IMR-90 (cell line): ENCODE measurements at regions not wholly inside any gene's neighbourhood (a gene's known extent, or its start where the extent isn't known, plus 50 kb on each side); places are given as distances from the start of the nearest gene placed in this dataset.
"Not testable (repeated sequence)": the region's sequence is repeated elsewhere in the genome, so short reads cannot be mapped to it uniquely, and the experiment has no call there.

ENCODE experiments used
- ATAC-seq: fragments of 200-7000 bp; cut with Tn5 transposase; 2 replicates; pipeline ENCODE4 v1.9.1; 2020; ENCODE audit warnings: low read depth, mild to moderate bottlenecking, moderate library complexity
- BruUV-seq: library from RNA; stranded (reverse); fragments of 400-500 nt; replicated peaks from 2 replicates; lab custom pipeline; 2021; lab: Mats Ljungman, UMichigan
- CTCF ChIA-PET: fragments of 300-600 bp; formaldehyde crosslinking; extraction: SDS; loops from one replicate; lab custom pipeline; 2021; ENCODE audit warnings: antibody characterized with exemption; lab: Yijun Ruan, JAX
- POLR2A ChIA-PET: fragments of 300-600 bp; sonication (Branson Sonifier 250); formaldehyde crosslinking; loops from one replicate; lab custom pipeline; 2022; ENCODE audit warnings: antibody characterized with exemption; ENCODE audit not compliant: unreplicated experiment; lab: Charles Lee
- DNase-seq: peaks from one replicate; pipeline ENCODE4 v3.0.0; 2013
- H2AFZ ChIP-seq: replicated peaks from 2 replicates; pipeline ENCODE3; 2013; ENCODE audit warnings: low read length, mild to moderate bottlenecking; ENCODE audit not compliant: poor library complexity
- H2AK5ac ChIP-seq: 2 replicates; pipeline ENCODE4 v1.6.1; 2013; ENCODE audit warnings: low read depth, low read length, inconsistent platforms
- H2AK9ac ChIP-seq: replicated peaks from 2 replicates; pipeline ENCODE3; 2013; ENCODE audit warnings: mild to moderate bottlenecking, low read depth, low read length, moderate library complexity; ENCODE audit not compliant: poor library complexity
- H2BK120ac ChIP-seq: 2 replicates; pipeline ENCODE4 v1.6.1; 2013; ENCODE audit warnings: low read depth, low read length, inconsistent platforms
- H2BK15ac ChIP-seq: 3 replicates; pipeline ENCODE4 v1.6.1; 2013; ENCODE audit warnings: low read depth, low read length, inconsistent platforms
- H2BK20ac ChIP-seq: 2 replicates; pipeline ENCODE4 v1.6.1; 2013; ENCODE audit warnings: low read depth, mild to moderate bottlenecking, inconsistent platforms, low read length, moderate library complexity
- H2BK5ac ChIP-seq: 2 replicates; pipeline ENCODE4 v1.6.1; 2013; ENCODE audit warnings: mild to moderate bottlenecking, low read depth, low read length, inconsistent platforms; ENCODE audit not compliant: poor library complexity, severe bottlenecking
- H3K14ac ChIP-seq: replicated peaks from 2 replicates; pipeline ENCODE4 v1.6.1; 2013; ENCODE audit warnings: low read depth, low read length, inconsistent platforms
- H3K18ac ChIP-seq: 2 replicates; pipeline ENCODE4 v1.6.1; 2013; ENCODE audit warnings: low read depth, low read length, control low read depth
- H3K23ac ChIP-seq: 2 replicates; pipeline ENCODE4 v1.6.1; 2013; ENCODE audit warnings: low read depth, low read length, inconsistent platforms
- H3K27ac ChIP-seq: 2 replicates; pipeline ENCODE4 v1.5.1; 2013; ENCODE audit warnings: mild to moderate bottlenecking, control low read depth, low read length; ENCODE audit not compliant: insufficient read depth
- H3K27me3 ChIP-seq: 2 replicates; pipeline ENCODE4 v1.6.1; 2013; ENCODE audit warnings: low read length; ENCODE audit not compliant: control insufficient read depth, insufficient read depth
- H3K36me3 ChIP-seq: 2 replicates; pipeline ENCODE4 v1.6.1; 2013; ENCODE audit warnings: low read length, mixed read lengths; ENCODE audit not compliant: control insufficient read depth, insufficient read depth
- H3K4ac ChIP-seq: 2 replicates; pipeline ENCODE4 v1.6.1; 2013; ENCODE audit warnings: low read depth, low read length, inconsistent platforms
- H3K4me1 ChIP-seq: 2 replicates; pipeline ENCODE4 v1.6.1; 2013; ENCODE audit warnings: low read length, mixed read lengths; ENCODE audit not compliant: control insufficient read depth, insufficient read depth
- H3K4me2 ChIP-seq: 2 replicates; pipeline ENCODE4 v1.6.1; 2013; ENCODE audit warnings: low read depth, mild to moderate bottlenecking, control low read depth, low read length, moderate library complexity
- H3K4me3 ChIP-seq: 2 replicates; pipeline ENCODE4 v1.5.1; 2013; ENCODE audit warnings: low read depth, mild to moderate bottlenecking, control low read depth, low read length, moderate library complexity; ENCODE audit not compliant: insufficient read depth
- H3K56ac ChIP-seq: 2 replicates; pipeline ENCODE4 v1.6.1; 2013; ENCODE audit warnings: low read length, inconsistent platforms; ENCODE audit not compliant: insufficient read depth; ENCODE audit errors: extremely low read depth
- H3K79me1 ChIP-seq, 2 experiments: 2 replicates each; pipeline ENCODE4 v1.6.1; 2013; ENCODE audit warnings: low read length in 2 of 2, inconsistent platforms in 1 of 2, low read depth in 1 of 2
- H3K9ac ChIP-seq: 2 replicates; pipeline ENCODE4 v1.6.1; 2013; ENCODE audit warnings: low read depth, low read length, control low read depth
- H3K9me1 ChIP-seq: 2 replicates; pipeline ENCODE4 v1.6.1; 2013; ENCODE audit warnings: low read length, inconsistent platforms; ENCODE audit not compliant: insufficient read depth
- H3K9me3 ChIP-seq: 2 replicates; pipeline ENCODE4 v1.6.1; 2013; ENCODE audit warnings: low read length; ENCODE audit not compliant: control insufficient read depth, insufficient read depth
- H4K20me1 ChIP-seq: 2 replicates; pipeline ENCODE4 v1.6.1; 2013; ENCODE audit warnings: low read length, inconsistent platforms; ENCODE audit not compliant: insufficient read depth
- H4K5ac ChIP-seq: 2 replicates; pipeline ENCODE4 v1.6.1; 2013; ENCODE audit warnings: mild to moderate bottlenecking, low read depth, low read length, control low read depth
- H4K8ac ChIP-seq, 2 experiments: 2 replicates each; pipeline ENCODE4 v1.6.1; 2013; ENCODE audit warnings: low read depth in 2 of 2, low read length in 2 of 2, control low read depth in 1 of 2, inconsistent platforms in 1 of 2
- H4K91ac ChIP-seq: 2 replicates; pipeline ENCODE4 v1.6.1; 2013; ENCODE audit warnings: low read depth, low read length, inconsistent platforms; ENCODE audit not compliant: insufficient read depth
- WGBS, 2 experiments: methylation state at CpG; one replicate each; pipeline versions ENCODE4 v1.1.5 to v1.1.7; 2013; ENCODE audit warnings: missing lambda C conversion rate in 2 of 2; ENCODE audit not compliant: insufficient read length in 1 of 2; ENCODE audit errors: extremely low coverage in 2 of 2; 5-methylcytosine and 5-hydroxymethylcytosine counted together
- dilution Hi-C: fragments of 300-500 bp; cut with HindIII; formaldehyde crosslinking; loops from one replicate; pipeline ENCODE4 v1.14.3; 2018; ENCODE audit warnings: low sequenced_read_pairs; ENCODE audit not compliant: unreplicated experiment
- in situ Hi-C: fragments of 300-500 bp; cut with MboI; formaldehyde crosslinking; loops from 3 replicates; pipeline ENCODE4 v1.14.3; 2019; ENCODE audit warnings: low sequenced_read_pairs, inconsistent platforms, mixed read lengths
- intact Hi-C: fragments of 100-400 bp; cut with micrococcal nuclease; formaldehyde crosslinking; loops from 2 replicates; pipeline ENCODE4 v1.10.0; 2022

- POLR2A ChIA-PET, H3K4ac ChIP-seq, dilution Hi-C loops, intact Hi-C loops, H2BK120ac ChIP-seq, H2AK9ac ChIP-seq, H3K79me1 ChIP-seq, H2BK5ac ChIP-seq, H4K20me1 ChIP-seq, H3K9me1 ChIP-seq, H3K27me3 ChIP-seq, H3K27ac ChIP-seq, H2BK15ac ChIP-seq, H3K14ac ChIP-seq, CTCF ChIA-PET, H4K91ac ChIP-seq, H2AFZ ChIP-seq, H3K9me3 ChIP-seq, H3K56ac ChIP-seq, ATAC-seq, BruUV-seq, H3K36me3 ChIP-seq, H3K18ac ChIP-seq, DNase-seq, H4K8ac ChIP-seq, H3K9ac ChIP-seq, H2AK5ac ChIP-seq, H3K4me2 ChIP-seq, H4K5ac ChIP-seq, H3K4me1 ChIP-seq, H3K23ac ChIP-seq, H2BK20ac ChIP-seq: not testable (repeated sequence)
- H3K4me3 ChIP-seq: peak overlapping the region; percentile 53; the same call in 1 of the 2 replicates
- 20% methylated on average over 1 of the region's 7 CpGs; no CpG with 5 or more reads in 1 of the 2 experiments for WGBS, 2 experiments
- in situ Hi-C loops: loop anchor here (25.0 kb wide), 1 partner anchor 224 kb away; the partner anchor contains the start of gene NHP2
Observed at GRCh38 chr5:177938767-177939166, 57.3 kb downstream of the PROP1 start.
